Trophoblast cell (in vitro differentiated cells and primary cell): ENCODE measurements at regions not wholly inside any gene's neighbourhood (a gene's known extent, or its start where the extent isn't known, plus 50 kb on each side); places are given as distances from the start of the nearest gene placed in this dataset.

Experiments
- DNase-seq, 2 donors: peaks; one replicate each; pipeline ENCODE4 v3.0.0-alpha.2; 2016
- H2AFZ ChIP-seq: 2 replicates; pipeline ENCODE4 v1.6.1; 2013; ENCODE audit warnings: low read length, moderate library complexity, mild to moderate bottlenecking; ENCODE audit not compliant: insufficient read depth, poor library complexity
- H2AK5ac ChIP-seq: 2 replicates; pipeline ENCODE4 v1.6.1; 2013; ENCODE audit warnings: mild to moderate bottlenecking, low read length
- H2BK120ac ChIP-seq: 2 replicates; pipeline ENCODE4 v1.6.1; 2013; ENCODE audit warnings: low read length, mild to moderate bottlenecking, moderate library complexity; ENCODE audit not compliant: insufficient read depth, poor library complexity
- H2BK12ac ChIP-seq: 2 replicates; pipeline ENCODE4 v1.6.1; 2013; ENCODE audit warnings: mild to moderate bottlenecking, low read length, moderate library complexity
- H2BK5ac ChIP-seq: 2 replicates; pipeline ENCODE4 v1.6.1; 2013; ENCODE audit warnings: low read length, low read depth, moderate library complexity, mild to moderate bottlenecking; ENCODE audit not compliant: poor library complexity
- H3K14ac ChIP-seq: 2 replicates; pipeline ENCODE4 v1.6.1; 2013; ENCODE audit warnings: mild to moderate bottlenecking, low read length
- H3K18ac ChIP-seq: 2 replicates; pipeline ENCODE4 v1.6.1; 2013; ENCODE audit warnings: mild to moderate bottlenecking, low read length
- H3K23ac ChIP-seq: 2 replicates; pipeline ENCODE4 v1.6.1; 2013; ENCODE audit warnings: low read length
- H3K27ac ChIP-seq: 2 replicates; pipeline ENCODE4 v1.5.1; 2013; ENCODE audit warnings: low read depth, mild to moderate bottlenecking, inconsistent platforms, low read length, moderate library complexity
- H3K27me3 ChIP-seq: 2 replicates; pipeline ENCODE4 v1.6.1; 2013; ENCODE audit warnings: inconsistent platforms, mild to moderate bottlenecking, low read length, moderate library complexity; ENCODE audit not compliant: insufficient read depth
- H3K36me3 ChIP-seq, 2 experiments: 1 replicate in 1 of 2; 2 replicates in 1 of 2; pipeline ENCODE4 v1.6.1; 2013; ENCODE audit warnings: low read length in 2 of 2, mild to moderate bottlenecking in 2 of 2, moderate library complexity in 1 of 2; ENCODE audit not compliant: insufficient read depth in 2 of 2, control insufficient read depth in 1 of 2
- H3K4ac ChIP-seq: 2 replicates; pipeline ENCODE4 v1.6.1; 2013; ENCODE audit warnings: low read depth, mild to moderate bottlenecking, low read length, moderate library complexity
- H3K4me1 ChIP-seq, 2 experiments: 1 replicate in 1 of 2; 2 replicates in 1 of 2; pipeline ENCODE4 v1.6.1; 2013; ENCODE audit warnings: low read length in 2 of 2, mild to moderate bottlenecking in 2 of 2, moderate library complexity in 1 of 2; ENCODE audit not compliant: insufficient read depth in 2 of 2, control insufficient read depth in 1 of 2
- H3K4me2 ChIP-seq: 2 replicates; pipeline ENCODE4 v1.6.1; 2013; ENCODE audit warnings: inconsistent platforms, mild to moderate bottlenecking, low read length, moderate library complexity
- H3K4me3 ChIP-seq: 2 replicates; pipeline ENCODE4 v1.5.1; 2013; ENCODE audit warnings: mild to moderate bottlenecking, low read depth, low read length, inconsistent platforms
- H3K79me1 ChIP-seq: one replicate; pipeline ENCODE4 v1.6.1; 2013; ENCODE audit warnings: low read length
- H3K79me2 ChIP-seq: 2 replicates; pipeline ENCODE4 v1.6.1; 2013; ENCODE audit warnings: low read length, mild to moderate bottlenecking; ENCODE audit not compliant: control insufficient read depth, insufficient read depth, poor library complexity
- H3K9ac ChIP-seq: 2 replicates; pipeline ENCODE4 v1.6.1; 2013; ENCODE audit warnings: mild to moderate bottlenecking, low read length
- H3K9me3 ChIP-seq: 2 replicates; pipeline ENCODE4 v1.6.1; 2013; ENCODE audit warnings: low read depth, mild to moderate bottlenecking, control low read depth, inconsistent platforms, low read length; ENCODE audit not compliant: insufficient read depth
- H4K12ac ChIP-seq: 2 replicates; pipeline ENCODE4 v1.6.1; 2013; ENCODE audit warnings: low read depth, mild to moderate bottlenecking, low read length, moderate library complexity
- H4K8ac ChIP-seq: 2 replicates; pipeline ENCODE4 v1.6.1; 2013; ENCODE audit warnings: low read depth, mild to moderate bottlenecking, low read length, moderate library complexity
- H4K91ac ChIP-seq: one replicate; pipeline ENCODE4 v1.6.1; 2013; ENCODE audit warnings: low read depth, mild to moderate bottlenecking, low read length, moderate library complexity
- WGBS: extraction: QIAGEN DNeasy Blood & Tissue Kit; methylation state at CpG from one replicate; pipeline ENCODE4 v1.1.7; 2013; ENCODE audit warnings: missing lambda C conversion rate; ENCODE audit not compliant: insufficient read length, insufficient coverage; ENCODE audit errors: extremely low coverage; 5-methylcytosine and 5-hydroxymethylcytosine counted together

DNA sequence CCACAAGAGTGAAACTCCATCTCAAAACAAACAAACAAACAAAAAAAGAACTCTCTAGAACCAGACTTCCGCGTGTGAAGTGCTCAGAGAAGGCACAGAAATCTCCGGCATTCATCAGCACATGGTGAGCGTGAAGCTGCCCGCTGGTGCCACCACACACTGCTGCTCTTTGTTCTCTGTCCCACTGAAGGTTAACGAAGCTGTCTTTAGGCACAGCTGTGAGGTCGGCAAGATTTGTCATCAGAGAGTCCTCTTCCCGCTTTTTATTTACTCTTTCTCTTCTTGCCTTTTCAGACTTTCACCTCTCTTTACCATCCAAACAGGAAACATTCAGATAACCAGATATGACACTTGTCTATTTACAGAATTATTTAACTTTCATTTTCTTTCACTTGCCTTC, 115.2 kb upstream of the ARGLU1 start:
- Histone ChIP-seq H3K4me2 (no peak overlapping the region), H2AFZ (no peak overlapping the region), H2BK120ac (no peak overlapping the region), H3K4ac (no peak overlapping the region), H3K9ac (no peak overlapping the region), H2BK12ac (no peak overlapping the region), H3K27ac (no peak overlapping the region), H3K4me3 (no peak overlapping the region), H4K12ac (no peak overlapping the region), H4K8ac (no peak overlapping the region), H3K36me3 (no peaks in the 10 kb centered on the region), H3K9me3 (no peaks in the 10 kb centered on the region), H3K79me1 (no peaks in the 10 kb centered on the region), H2AK5ac (no peak overlapping the region), H3K4me1 (no peaks in the 10 kb centered on the region), H3K23ac (no peak overlapping the region), H4K91ac (no peak overlapping the region), H3K14ac (no peak overlapping the region), H2BK5ac (no peak overlapping the region), H3K79me2 (no peaks in the 10 kb centered on the region), H3K18ac (no peak overlapping the region), H3K27me3 (no peaks in the 10 kb centered on the region)
- DNase-seq, result no peak
- no CpG with 5 or more reads among the region's 8 CpGs for WGBS

DNA sequence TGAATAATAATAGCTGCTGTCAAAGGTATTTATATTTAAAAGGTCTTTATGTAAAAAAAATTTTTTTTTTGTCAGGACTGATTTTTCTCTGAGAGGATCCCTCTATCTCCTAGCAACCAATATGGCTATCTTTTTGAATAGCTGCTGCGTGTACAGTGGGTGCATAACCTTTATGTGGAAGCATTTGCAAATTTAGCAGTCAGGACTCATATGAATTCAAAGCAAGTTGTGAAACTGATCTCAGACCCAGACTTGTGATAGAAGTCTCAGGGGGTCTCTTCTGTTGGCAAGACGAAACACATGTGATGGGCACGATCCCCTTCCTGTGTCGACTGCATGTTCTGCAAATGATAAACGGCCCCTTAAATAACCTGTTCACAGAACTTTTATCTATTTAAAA, 114.1 kb upstream of the ARGLU1 start:
- no peak for DNase-seq
- H3K9me3 ChIP-seq, result no peaks in the 10 kb centered on the region
- no peak overlapping the region for H2BK12ac ChIP-seq
- H3K4me1 ChIP-seq, result no peaks in the 10 kb centered on the region
- no peak overlapping the region for H4K8ac ChIP-seq
- H3K27me3 ChIP-seq, result no peaks in the 10 kb centered on the region
- no peak overlapping the region for H3K23ac ChIP-seq
- no peaks in the 10 kb centered on the region for H3K79me1 ChIP-seq
- H3K79me2 ChIP-seq, result no peaks in the 10 kb centered on the region
- no peak overlapping the region for H3K9ac ChIP-seq
- no CpG with 5 or more reads among the region's 5 CpGs for WGBS
- no peak overlapping the region for H2BK120ac ChIP-seq
- H3K4ac ChIP-seq, result no peak overlapping the region
- H2AK5ac ChIP-seq, result no peak overlapping the region
- no peak overlapping the region for H4K91ac ChIP-seq
- H3K36me3 ChIP-seq, result no peaks in the 10 kb centered on the region
- H3K4me3 ChIP-seq, result no peak overlapping the region
- H3K27ac ChIP-seq, result no peak overlapping the region
- H2AFZ ChIP-seq, result no peak overlapping the region
- no peak overlapping the region for H4K12ac ChIP-seq
- no peak overlapping the region for H3K18ac ChIP-seq
- H3K14ac ChIP-seq, result no peak overlapping the region
- no peak overlapping the region for H3K4me2 ChIP-seq
- H2BK5ac ChIP-seq, result no peak overlapping the region

DNA sequence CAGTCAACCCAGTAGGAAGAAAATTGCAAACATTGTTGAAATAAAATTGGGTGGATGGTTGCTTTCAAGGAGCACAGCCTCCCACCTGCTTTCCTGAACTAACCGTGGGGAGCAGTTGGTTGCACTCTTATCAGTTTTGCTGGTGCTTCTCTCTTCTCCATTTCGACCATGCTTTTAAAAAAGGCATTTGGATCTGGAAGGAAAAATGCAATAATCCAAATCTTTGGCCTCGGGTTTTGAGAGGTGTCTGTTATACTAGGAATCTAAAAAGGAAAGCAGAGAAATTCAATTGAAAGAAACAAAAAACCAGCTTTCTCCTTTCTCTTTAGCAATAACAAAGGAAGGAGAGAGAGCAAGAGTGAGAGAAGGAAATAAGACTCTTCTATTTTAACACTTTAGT, 113.6 kb upstream of the ARGLU1 start:
- Histone ChIP-seq H3K27ac (no peak overlapping the region), H3K23ac (no peak overlapping the region), H3K9ac (no peak overlapping the region), H2BK120ac (no peak overlapping the region), H3K79me1 (no peaks in the 10 kb centered on the region), H2AK5ac (no peak overlapping the region), H3K79me2 (no peaks in the 10 kb centered on the region), H4K91ac (no peak overlapping the region), H3K14ac (no peak overlapping the region), H4K8ac (no peak overlapping the region), H2BK5ac (no peak overlapping the region), H2BK12ac (no peak overlapping the region), H3K4me2 (no peak overlapping the region), H3K4me3 (no peak overlapping the region), H3K18ac (no peak overlapping the region), H3K36me3 (no peaks in the 10 kb centered on the region), H3K27me3 (no peaks in the 10 kb centered on the region), H4K12ac (no peak overlapping the region), H2AFZ (no peak overlapping the region), H3K4me1 (no peaks in the 10 kb centered on the region), H3K4ac (no peak overlapping the region), H3K9me3 (no peaks in the 10 kb centered on the region)
- WGBS, result no CpG with 5 or more reads among the region's 3 CpGs
- no peak for DNase-seq

DNA sequence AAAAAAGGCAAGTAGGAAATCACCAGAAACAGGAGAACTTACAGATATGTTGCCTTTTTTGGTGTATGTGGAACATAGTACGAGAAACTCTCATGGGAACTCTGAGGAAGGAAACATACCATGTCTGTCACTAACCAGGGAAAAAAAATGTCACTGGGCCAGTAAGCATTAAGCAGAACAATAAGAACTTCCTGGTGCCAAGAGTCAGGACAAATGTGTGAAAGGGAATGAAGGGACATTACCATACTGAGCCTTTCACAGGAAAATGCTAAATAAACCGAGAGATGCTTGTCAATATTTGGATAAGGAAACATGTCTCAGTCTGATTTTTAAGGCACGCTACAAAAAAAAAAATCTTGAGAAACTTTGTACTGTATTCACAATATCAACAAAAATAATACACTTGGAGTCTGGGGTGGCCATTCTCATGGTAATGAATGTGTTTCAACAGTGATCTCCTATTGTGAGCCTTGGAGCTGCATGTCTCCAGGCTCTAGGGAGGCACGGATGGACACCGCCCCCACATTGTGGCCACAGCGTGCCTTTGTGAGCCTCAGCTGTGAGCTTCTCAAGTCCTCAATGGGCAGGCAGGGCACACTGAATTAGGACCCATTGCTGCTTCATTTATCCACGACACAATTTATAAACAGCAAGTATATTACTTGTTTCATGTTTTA, 113.0 kb upstream of the ARGLU1 start:
- DNase-seq, result no peak
- Histone ChIP-seq H2BK5ac (no peak overlapping the region), H3K4me1 (no peaks in the 10 kb centered on the region), H3K27me3 (no peaks in the 10 kb centered on the region), H2BK120ac (no peak overlapping the region), H3K79me2 (no peaks in the 10 kb centered on the region), H3K36me3 (no peaks in the 10 kb centered on the region), H3K9ac (no peak overlapping the region), H3K18ac (no peak overlapping the region), H2BK12ac (no peak overlapping the region), H3K4me3 (no peak overlapping the region), H4K91ac (no peak overlapping the region), H3K4me2 (no peak overlapping the region), H3K27ac (no peak overlapping the region), H4K12ac (no peak overlapping the region), H3K79me1 (no peaks in the 10 kb centered on the region), H3K9me3 (no peaks in the 10 kb centered on the region), H3K14ac (no peak overlapping the region), H3K23ac (no peak overlapping the region), H2AFZ (no peak overlapping the region), H2AK5ac (no peak overlapping the region), H3K4ac (no peak overlapping the region), H4K8ac (no peak overlapping the region)
- no CpG with 5 or more reads among the region's 7 CpGs for WGBS
